ENCODE measurements at regions not wholly inside any gene's neighbourhood (a gene's known extent, or its start where the extent isn't known, plus 50 kb on each side); places are given as distances from the start of the nearest gene placed in this dataset.

DNA sequence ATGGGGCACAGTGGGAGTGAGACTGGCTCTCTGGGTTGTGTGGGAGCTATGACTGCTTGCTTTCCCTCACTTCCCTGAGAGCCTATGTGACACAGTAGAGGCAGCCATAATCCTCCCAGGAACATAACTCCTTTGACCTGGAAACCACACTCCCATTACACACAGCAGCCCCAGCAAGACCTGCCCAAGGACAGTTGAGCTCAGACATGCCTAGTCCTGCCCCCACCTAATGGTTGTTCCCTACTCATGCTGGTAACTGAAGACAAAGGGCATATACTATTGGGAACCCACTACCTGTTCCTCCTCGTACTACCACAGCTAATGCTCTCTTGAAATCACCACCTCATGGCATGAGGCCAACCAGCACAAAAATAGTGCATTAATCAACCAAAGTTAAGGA is 550.4 kb upstream of the ARPP21 start:
- TF ChIP-seq, protein P1, sequence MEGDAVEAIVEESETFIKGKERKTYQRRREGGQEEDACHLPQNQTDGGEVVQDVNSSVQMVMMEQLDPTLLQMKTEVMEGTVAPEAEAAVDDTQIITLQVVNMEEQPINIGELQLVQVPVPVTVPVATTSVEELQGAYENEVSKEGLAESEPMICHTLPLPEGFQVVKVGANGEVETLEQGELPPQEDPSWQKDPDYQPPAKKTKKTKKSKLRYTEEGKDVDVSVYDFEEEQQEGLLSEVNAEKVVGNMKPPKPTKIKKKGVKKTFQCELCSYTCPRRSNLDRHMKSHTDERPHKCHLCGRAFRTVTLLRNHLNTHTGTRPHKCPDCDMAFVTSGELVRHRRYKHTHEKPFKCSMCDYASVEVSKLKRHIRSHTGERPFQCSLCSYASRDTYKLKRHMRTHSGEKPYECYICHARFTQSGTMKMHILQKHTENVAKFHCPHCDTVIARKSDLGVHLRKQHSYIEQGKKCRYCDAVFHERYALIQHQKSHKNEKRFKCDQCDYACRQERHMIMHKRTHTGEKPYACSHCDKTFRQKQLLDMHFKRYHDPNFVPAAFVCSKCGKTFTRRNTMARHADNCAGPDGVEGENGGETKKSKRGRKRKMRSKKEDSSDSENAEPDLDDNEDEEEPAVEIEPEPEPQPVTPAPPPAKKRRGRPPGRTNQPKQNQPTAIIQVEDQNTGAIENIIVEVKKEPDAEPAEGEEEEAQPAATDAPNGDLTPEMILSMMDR (conservative IDR thresholded peaks at IDR 0.05) = no peak
- TF ChIP-seq ZFX (IDR thresholded peaks at IDR 0.05) = no peak
